HEK293T (cell line): ENCODE measurements at regions not wholly inside any gene's neighbourhood (a gene's known extent, or its start where the extent isn't known, plus 50 kb on each side); places are given as distances from the start of the nearest gene placed in this dataset.

Source experiments
- ARNT ChIP-seq: fragments of 450-650 bp; IDR thresholded peaks from 2 replicates; pipeline ENCODE4 v1.6.1; 2017; ENCODE audit warnings: mild to moderate bottlenecking
- BHLHE40 ChIP-seq: fragments of 450-650 bp; IDR thresholded peaks from 2 replicates; pipeline ENCODE4 v1.6.1; 2016; ENCODE audit warnings: mild to moderate bottlenecking, moderate library complexity, borderline replicate concordance
- ELF4 ChIP-seq: fragments of 450-650 bp; IDR thresholded peaks from 2 replicates; pipeline ENCODE4 v1.6.1; 2017; ENCODE audit warnings: antibody characterized with exemption
- FOXA1 ChIP-seq: fragments of 450-650 bp; IDR thresholded peaks from 2 replicates; pipeline ENCODE4 v1.6.1; 2016; ENCODE audit warnings: mild to moderate bottlenecking
- FOXM1 ChIP-seq: fragments of 450-650 bp; IDR thresholded peaks from 2 replicates; pipeline ENCODE4 v1.6.1; 2017; ENCODE audit warnings: mild to moderate bottlenecking, borderline replicate concordance
- HDGF ChIP-seq: fragments of 450-650 bp; IDR thresholded peaks from 2 replicates; pipeline ENCODE4 v1.6.1; 2017; ENCODE audit warnings: antibody characterized with exemption, borderline replicate concordance
- L3MBTL2 ChIP-seq: fragments of 450-650 bp; conservative IDR thresholded peaks from 2 replicates; pipeline ENCODE4 v1.6.1; 2016; ENCODE audit warnings: mild to moderate bottlenecking
- LEF1 ChIP-seq: fragments of 450-650 bp; IDR thresholded peaks from 2 replicates; pipeline ENCODE4 v1.6.1; 2017; ENCODE audit warnings: mild to moderate bottlenecking, borderline replicate concordance
- NFRKB ChIP-seq: fragments of 450-650 bp; IDR thresholded peaks from 2 replicates; pipeline ENCODE4 v1.6.1; 2016; ENCODE audit warnings: mild to moderate bottlenecking, moderate library complexity
- PKNOX1 ChIP-seq: fragments of 450-650 bp; IDR thresholded peaks from 2 replicates; pipeline ENCODE4 v1.6.1; 2016
- SP1 ChIP-seq: fragments of 450-650 bp; IDR thresholded peaks from 2 replicates; pipeline ENCODE4 v1.6.1; 2017
- TARDBP ChIP-seq: fragments of 450-650 bp; IDR thresholded peaks from 2 replicates; pipeline ENCODE4 v1.6.1; 2016
- ZNF384 ChIP-seq: fragments of 450-650 bp; IDR thresholded peaks from 2 replicates; pipeline ENCODE4 v1.6.1; 2016

- TF ChIP-seq ZNF384: no peak
- TF ChIP-seq LEF1: no peak
- no peak for TF ChIP-seq FOXA1
- no peak for TF ChIP-seq FOXM1
- TF ChIP-seq SP1: no peak
- no peak for TF ChIP-seq PKNOX1
- no peak for TF ChIP-seq BHLHE40
- no peak for TF ChIP-seq NFRKB
- no peak for TF ChIP-seq L3MBTL2
- TF ChIP-seq TARDBP: no peak
- no peak for TF ChIP-seq HDGF
- TF ChIP-seq ELF4: no peak
- TF ChIP-seq ARNT: no peak
These were observed 91.8 kb upstream of the LANCL2 start for GRCh38 chr7:55273186-55273980.
